Renal cortex interstitium (tissue), 11 donors: ENCODE measurements at regions not wholly inside any gene's neighbourhood (a gene's known extent, or its start where the extent isn't known, plus 50 kb on each side); places are given as distances from the start of the nearest gene placed in this dataset.
"Not testable (repeated sequence)": the region's sequence is repeated elsewhere in the genome, so short reads cannot be mapped to it uniquely, and the experiment has no call there.

Experiments
- DNase-seq, 11 donors: peaks; one replicate each; pipeline ENCODE4 v3.0.0-alpha.2; 2013; ENCODE audit warnings: low read depth in 9 of 11, low spot score in 4 of 11; ENCODE audit errors: extremely low read depth in 1 of 11

- DNase-seq = no peak
Observed at GRCh38 chr1:30589083-30589482, 134.3 kb downstream of the MATN1 start.

- DNase-seq = no peak
Observed at GRCh38 chr1:30588311-30589073, 134.9 kb downstream of the MATN1 start.

- no peak for DNase-seq
Observed at GRCh38 chr1:30586671-30587070, 136.7 kb downstream of the MATN1 start.

- DNase-seq = no peak
Observed at GRCh38 chr1:30579580-30579979, 143.8 kb downstream of the MATN1 start.

- no peak for DNase-seq
Observed at GRCh38 chr1:30575066-30575465, 148.3 kb downstream of the MATN1 start.

GRCh38 chr1:30572192-30572591, 151.2 kb downstream of the MATN1 start:
- no peak for DNase-seq

GRCh38 chr1:30571380-30571779, 152.0 kb downstream of the MATN1 start:
- no peak for DNase-seq

- no peak for DNase-seq
Observed at GRCh38 chr1:30569384-30569783, 154.0 kb downstream of the MATN1 start.

GRCh38 chr1:30562559-30562958, 160.8 kb downstream of the MATN1 start:
- no peak for DNase-seq

- DNase-seq = no peak
Observed at GRCh38 chr1:30551603-30552002, 171.8 kb downstream of the MATN1 start.

- no peak for DNase-seq
Observed at GRCh38 chr1:30550365-30551220, 172.8 kb downstream of the MATN1 start.

- not testable (repeated sequence) for DNase-seq
Observed at GRCh38 chr1:30549872-30550271, 173.5 kb downstream of the MATN1 start.

- DNase-seq = no peak
Observed at GRCh38 chr1:30548294-30548693, 175.1 kb downstream of the MATN1 start.

GRCh38 chr1:30547326-30547725, 176.1 kb downstream of the MATN1 start:
- DNase-seq = not testable (repeated sequence)

GRCh38 chr1:30545365-30545764, 178.0 kb downstream of the MATN1 start:
- no peak for DNase-seq

- no peak for DNase-seq
Observed at GRCh38 chr1:30541721-30542485, 181.5 kb downstream of the MATN1 start.

- no peak for DNase-seq
Observed at GRCh38 chr1:30540611-30541192, 182.7 kb downstream of the MATN1 start.

GRCh38 chr1:30539884-30540283, 183.5 kb downstream of the MATN1 start:
- DNase-seq = no peak
